ENCODE measurements at regions not wholly inside any gene's neighbourhood (a gene's known extent, or its start where the extent isn't known, plus 50 kb on each side); places are given as distances from the start of the nearest gene placed in this dataset.
"Not testable (repeated sequence)": the region's sequence is repeated elsewhere in the genome, so short reads cannot be mapped to it uniquely, and the experiment has no call there.

- DNase-seq (ENCODE audit: insufficient read length, low spot score), result no peak
- no peak for FAIRE-seq
These were observed 92.6 kb downstream of the KIF26A start for GRCh38 chr14:104230946-104231345.

GRCh38 chr14:104232070-104232484, 93.7 kb downstream of the KIF26A start:
- FAIRE-seq (no peak), DNase-seq (ENCODE audit: insufficient read length, low spot score) (no peak)

DNA sequence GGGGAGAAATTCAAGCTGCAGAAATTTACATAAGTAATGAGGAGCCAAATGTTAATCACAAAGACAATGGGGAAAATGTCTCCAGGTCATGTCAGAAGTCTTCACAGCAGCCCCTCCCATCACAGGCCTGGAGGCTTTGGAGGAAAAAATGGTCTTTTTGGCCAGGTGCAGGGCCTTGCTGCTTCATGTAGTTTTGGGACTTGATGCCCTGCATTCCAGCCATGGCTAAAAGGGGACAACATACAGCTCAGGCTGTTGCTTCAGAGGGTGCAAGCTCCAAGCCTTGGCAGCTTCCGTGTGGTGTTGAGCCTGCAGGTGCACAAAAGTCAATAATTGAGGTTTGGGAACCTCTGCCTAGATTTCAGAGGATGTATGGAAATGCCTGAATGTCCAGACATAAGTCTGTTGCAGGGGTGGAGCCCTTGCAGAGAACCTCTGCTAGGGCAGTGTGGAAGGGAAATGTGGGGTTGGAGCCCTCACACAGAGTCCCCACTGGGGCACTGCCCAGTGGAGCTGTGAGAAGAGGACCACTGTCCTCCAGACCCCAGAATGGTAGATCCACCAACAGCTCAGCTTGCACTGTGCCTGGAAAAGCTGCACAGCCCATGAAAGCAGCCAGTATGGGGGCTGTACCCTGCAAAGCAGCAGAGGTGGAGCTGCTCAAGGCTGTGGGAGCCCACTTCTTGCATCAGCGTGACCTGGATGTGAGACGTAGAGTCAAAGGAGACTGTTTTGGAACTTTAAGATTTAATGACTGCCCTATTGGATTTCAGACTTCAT, 95.8 kb downstream of the KIF26A start:
- not testable (repeated sequence) for FAIRE-seq; DNase-seq (ENCODE audit: insufficient read length, low spot score)

DNA sequence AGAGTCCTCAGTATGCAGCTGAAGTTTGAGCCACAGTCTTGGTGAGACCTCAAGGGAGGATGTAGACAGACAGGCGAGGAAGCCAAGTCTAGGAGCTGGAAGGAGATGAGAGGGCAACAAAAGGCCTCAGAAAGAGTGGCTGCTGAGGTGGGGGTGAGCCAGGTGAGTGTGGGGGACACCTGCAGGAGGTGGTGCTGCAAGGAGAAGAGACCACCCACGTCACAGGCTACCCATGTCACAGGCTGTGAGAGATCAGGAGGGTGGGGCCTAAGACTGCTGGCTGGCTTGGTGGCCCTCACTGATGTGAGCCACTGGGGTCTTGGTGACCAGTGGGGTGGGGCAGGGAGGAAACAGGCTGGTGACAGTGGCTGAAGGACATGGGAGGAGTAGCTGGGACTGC, 97.3 kb downstream of the KIF26A start:
- FAIRE-seq (no peak), DNase-seq (ENCODE audit: insufficient read length, low spot score) (no peak)

DNA sequence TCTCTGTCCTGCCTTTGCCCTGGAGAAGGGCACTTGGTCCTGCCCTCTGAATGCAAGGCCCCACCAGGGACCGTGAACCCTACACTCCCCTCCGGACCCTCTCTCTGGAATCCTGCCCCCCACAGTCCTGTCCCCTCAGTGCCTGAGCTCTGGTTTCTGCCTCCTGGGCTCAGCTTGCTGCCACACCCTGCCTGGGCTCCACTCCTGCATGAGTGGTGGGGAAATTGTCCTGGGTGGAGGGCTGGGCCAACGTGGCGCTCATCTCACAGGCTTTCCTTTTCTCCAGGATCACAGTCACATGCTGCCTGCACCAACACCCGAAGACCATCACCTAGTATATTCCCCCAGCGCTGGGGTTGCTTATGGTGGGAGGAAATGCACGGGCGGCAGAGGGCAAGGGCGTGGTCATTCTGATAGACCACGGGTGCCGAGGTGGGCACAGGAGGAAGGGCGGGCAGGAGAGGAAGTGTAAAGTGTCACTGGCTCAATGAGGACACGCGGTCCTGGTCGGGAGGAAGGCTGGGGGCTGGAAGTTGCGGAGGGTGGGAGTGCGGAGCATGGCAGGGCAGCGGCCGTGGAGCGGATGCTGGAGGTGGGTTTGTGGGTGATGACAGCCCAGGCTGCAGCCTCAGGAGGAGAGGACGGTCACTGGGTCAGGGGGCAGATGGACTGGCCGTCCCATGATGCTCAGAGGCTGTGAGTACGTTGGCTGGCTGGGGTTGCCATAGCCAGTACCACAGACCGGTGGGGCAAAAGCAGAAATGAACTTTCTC, 99.5 kb downstream of the KIF26A start:
- no peak for FAIRE-seq
- no peak for DNase-seq (ENCODE audit: insufficient read length, low spot score)

GRCh38 chr14:104238424-104239184, 100.2 kb downstream of the KIF26A start:
- FAIRE-seq, result no peak
- no peak for DNase-seq (ENCODE audit: insufficient read length, low spot score)

GRCh38 chr14:104239185-104239775, 100.9 kb downstream of the KIF26A start:
- FAIRE-seq, result no peak

DNA sequence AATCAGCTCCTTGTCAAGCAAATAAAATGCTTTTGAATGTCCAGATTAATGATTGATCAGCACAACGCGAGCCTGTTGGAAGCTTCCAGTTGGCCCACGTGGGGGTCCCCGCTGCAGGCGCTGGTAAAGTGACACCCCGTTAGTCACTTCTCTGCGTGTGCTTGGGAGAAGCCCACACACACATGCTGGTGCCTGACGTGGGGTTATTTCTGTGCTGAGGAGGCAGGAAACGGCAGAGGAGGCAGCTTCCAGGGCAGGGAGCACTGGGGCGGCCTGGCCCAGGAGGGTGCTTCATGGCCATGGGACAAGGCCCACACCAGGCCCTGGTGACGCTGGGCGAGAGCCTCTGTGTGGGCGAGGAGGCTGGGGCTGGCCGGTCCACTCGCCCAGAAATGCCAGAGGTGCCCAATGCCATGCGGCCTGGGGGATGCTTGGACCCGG, 101.5 kb downstream of the KIF26A start:
- DNase-seq (ENCODE audit: insufficient read length, low spot score) (no peak), FAIRE-seq (no peak)

More at GRCh38 chr14:104239185-104239775, 100.9 kb downstream of the KIF26A start:
- DNase-seq (ENCODE audit: insufficient read length, low spot score), result no peak

- DNase-seq (ENCODE audit: insufficient read length, low spot score), result no peak
These were observed 102.2 kb downstream of the KIF26A start for GRCh38 chr14:104240434-104241157.

DNA sequence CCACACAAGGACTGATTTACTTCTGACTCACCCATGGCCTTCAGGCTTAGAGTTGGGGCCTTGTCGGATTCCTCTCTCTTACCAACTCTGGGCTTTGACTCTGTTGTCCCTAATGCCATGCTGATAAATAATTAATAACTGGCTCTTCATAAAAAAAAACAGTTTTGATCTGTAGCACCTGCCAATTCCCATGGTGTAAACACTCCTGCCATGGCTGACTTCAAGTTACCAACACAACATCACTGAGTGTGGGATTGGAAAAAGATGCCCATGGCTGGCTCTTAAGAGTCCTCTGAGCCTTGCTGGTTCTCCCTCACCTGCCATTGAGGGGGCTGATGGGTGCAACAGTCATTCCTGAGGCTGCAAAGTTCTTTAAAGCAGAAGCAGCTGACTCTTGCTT, 104.8 kb downstream of the KIF26A start:
- DNase-seq (ENCODE audit: insufficient read length, low spot score) (no peak), FAIRE-seq (no peak)

More at GRCh38 chr14:104240434-104241157, 102.2 kb downstream of the KIF26A start:
- no peak for FAIRE-seq

GRCh38 chr14:104244221-104245011, 106.0 kb downstream of the KIF26A start:
- DNase-seq (ENCODE audit: insufficient read length, low spot score) (no peak), FAIRE-seq (no peak)

- DNase-seq (ENCODE audit: insufficient read length, low spot score), result no peak
- FAIRE-seq, result no peak
These were observed 106.7 kb downstream of the KIF26A start for GRCh38 chr14:104245075-104245474.

- DNase-seq (ENCODE audit: insufficient read length, low spot score), result no peak
- FAIRE-seq, result no peak
These were observed 107.3 kb downstream of the KIF26A start for GRCh38 chr14:104245723-104246122.

DNA sequence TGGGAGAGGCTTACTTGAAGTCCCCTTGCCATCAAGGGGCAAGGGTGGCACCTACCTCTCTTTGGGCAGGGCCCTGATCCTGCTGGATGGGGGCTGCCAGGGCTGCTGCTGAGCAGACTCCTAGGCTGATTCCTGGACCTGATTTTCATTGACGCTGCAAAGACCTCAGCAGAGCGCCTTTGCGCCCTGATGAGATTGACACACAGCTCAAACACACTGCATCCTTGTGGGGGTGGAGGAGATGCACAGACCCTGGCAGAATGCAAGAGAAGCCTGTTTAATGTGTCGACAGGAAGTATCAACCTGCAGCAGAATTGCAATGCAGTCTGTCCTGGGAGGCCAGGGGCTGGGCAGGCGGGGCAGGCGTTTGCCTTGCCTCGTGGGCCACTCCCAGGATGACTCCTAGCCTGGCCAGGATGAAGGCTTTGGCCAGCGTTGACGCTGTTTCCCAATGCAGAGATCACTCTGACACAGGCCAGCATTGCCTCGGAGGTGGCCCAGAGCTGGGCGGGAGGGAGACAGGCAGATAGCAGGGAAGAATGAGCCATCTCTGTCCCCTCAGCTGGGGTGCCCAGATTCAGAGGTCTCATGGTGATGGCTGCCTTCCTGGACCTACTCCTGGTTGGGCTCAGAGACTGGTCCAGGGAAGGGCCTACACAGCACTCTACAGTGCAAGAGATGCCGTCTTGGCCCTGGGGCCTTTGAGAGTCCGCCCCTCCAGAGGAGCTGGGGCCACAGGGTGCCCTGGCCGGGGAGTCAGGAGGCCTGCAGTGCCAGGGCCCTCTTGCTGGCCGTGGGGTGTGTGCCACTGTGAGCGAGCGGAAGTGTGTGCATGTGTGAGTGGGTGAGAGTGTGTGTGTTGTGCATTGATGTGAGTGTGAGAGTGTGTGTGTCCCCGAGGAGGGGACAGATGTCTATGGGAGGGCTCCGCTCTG, 108.3 kb downstream of the KIF26A start:
- FAIRE-seq (no peak), DNase-seq (ENCODE audit: insufficient read length, low spot score) (no peak)

GRCh38 chr14:104247336-104248202, 109.2 kb downstream of the KIF26A start:
- FAIRE-seq (no peak), DNase-seq (ENCODE audit: insufficient read length, low spot score) (no peak)

GRCh38 chr14:104248203-104249055, 110.0 kb downstream of the KIF26A start:
- no peak for FAIRE-seq
- DNase-seq (ENCODE audit: insufficient read length, low spot score), result no peak

All from HTR-8/SVneo (cell line).